HL-60 (cell line): ENCODE measurements at regions not wholly inside any gene's neighbourhood (a gene's known extent, or its start where the extent isn't known, plus 50 kb on each side); places are given as distances from the start of the nearest gene placed in this dataset.

Experiments
- DNase-seq, 2 experiments: peaks; one replicate each; pipeline ENCODE4 v3.0.0-alpha.2; 2010 to 2020; ENCODE audit warnings: low read depth in 1 of 2, low spot score in 1 of 2
- H3K27ac ChIP-seq: fragments of 250-450 bp; sonication (Bioruptor Pico); replicated peaks from 2 replicates; pipeline ENCODE4 v1.5.1; 2020; ENCODE audit warnings: mild to moderate bottlenecking, moderate library complexity
- H3K27me3 ChIP-seq: fragments of 250-450 bp; sonication (Bioruptor Pico); 2 replicates; pipeline ENCODE4 v1.5.1; 2021; ENCODE audit warnings: mild to moderate bottlenecking, moderate library complexity; ENCODE audit not compliant: insufficient read depth, poor library complexity, severe bottlenecking
- H3K4me3 ChIP-seq: replicated peaks from 2 replicates; pipeline ENCODE4 v1.5.1; 2011; ENCODE audit warnings: mild to moderate bottlenecking, control low read depth, low read length; ENCODE audit not compliant: insufficient read depth
- CTCF ChIP-seq: IDR thresholded peaks from one replicate; pipeline ENCODE4 v1.5.1; 2011; ENCODE audit warnings: low read length, control low read depth, inconsistent platforms; ENCODE audit not compliant: insufficient read depth
- GABPA ChIP-seq: IDR thresholded peaks from 2 replicates; pipeline ENCODE4 v1.6.1; 2012; ENCODE audit warnings: low read depth
- POLR2AphosphoS5 ChIP-seq: IDR thresholded peaks from 2 replicates; pipeline ENCODE4 v1.6.1; 2012; ENCODE audit warnings: low read depth
- REST ChIP-seq: IDR thresholded peaks from 2 replicates; pipeline ENCODE4 v1.6.1; 2012; ENCODE audit warnings: low read depth; ENCODE audit not compliant: insufficient replicate concordance
- SPI1 ChIP-seq: IDR thresholded peaks from 2 replicates; pipeline ENCODE4 v1.6.1; 2012; ENCODE audit warnings: low read depth, mild to moderate bottlenecking, borderline replicate concordance

- no peak overlapping the region for H3K4me3 ChIP-seq
- H3K27ac ChIP-seq, result no peak overlapping the region
- TF ChIP-seq CTCF (no peak), SPI1 (no peak), POLR2AphosphoS5 (no peak), REST (no peak), GABPA (no peak)
- no peak for DNase-seq
- no peaks in the 10 kb centered on the region for H3K27me3 ChIP-seq
These were observed 192.7 kb upstream of the TFAP2D start for GRCh38 chr6:50520326-50521266.

GRCh38 chr6:50524341-50524740, 189.0 kb upstream of the TFAP2D start:
- no peak for DNase-seq
- Histone ChIP-seq H3K4me3 (no peak overlapping the region), H3K27ac (no peak overlapping the region), H3K27me3 (no peaks in the 10 kb centered on the region)
- TF ChIP-seq REST (no peak), SPI1 (no peak), GABPA (no peak), POLR2AphosphoS5 (no peak), CTCF (no peak)

GRCh38 chr6:50527985-50528384, 185.3 kb upstream of the TFAP2D start:
- H3K27ac ChIP-seq, result no peak overlapping the region
- TF ChIP-seq GABPA, result no peak
- H3K4me3 ChIP-seq, result no peak overlapping the region
- DNase-seq, result no peak
- no peaks in the 10 kb centered on the region for H3K27me3 ChIP-seq

GRCh38 chr6:50539447-50539846, 173.9 kb upstream of the TFAP2D start:
- H3K27ac ChIP-seq, result no peak overlapping the region
- H3K4me3 ChIP-seq, result no peak overlapping the region
- no peaks in the 10 kb centered on the region for H3K27me3 ChIP-seq
- TF ChIP-seq CTCF, result no peak
- no peak for TF ChIP-seq SPI1
- TF ChIP-seq POLR2AphosphoS5, result no peak
- no peak for DNase-seq
